Vagina (tissue), 2 donors: ENCODE measurements at regions not wholly inside any gene's neighbourhood (a gene's known extent, or its start where the extent isn't known, plus 50 kb on each side); places are given as distances from the start of the nearest gene placed in this dataset.

ENCODE experiments used
- POLR2A ChIP-seq, 2 donors: fragments of 450-650 bp; IDR thresholded peaks; one replicate each; pipeline ENCODE4 v1.6.1; 2017; ENCODE audit warnings: antibody characterized with exemption in 2 of 2, mild to moderate bottlenecking in 2 of 2, moderate library complexity in 2 of 2
- TF ChIP-seq, protein P1 (sequence below), 3 experiments: fragments of 450-650 bp in 2 of 3; fragments of 200-600 bp in 1 of 3; sonication (generic) in 1 of 3; IDR thresholded peaks; one replicate each; pipeline ENCODE4 v1.5.1; 2017 to 2019; ENCODE audit warnings: antibody characterized with exemption in 3 of 3, mild to moderate bottlenecking in 2 of 3, moderate library complexity in 2 of 3

GRCh38 chr2:187148059-187148714, 299.2 kb upstream of the ZSWIM2 start:
- TF ChIP-seq, protein P1, sequence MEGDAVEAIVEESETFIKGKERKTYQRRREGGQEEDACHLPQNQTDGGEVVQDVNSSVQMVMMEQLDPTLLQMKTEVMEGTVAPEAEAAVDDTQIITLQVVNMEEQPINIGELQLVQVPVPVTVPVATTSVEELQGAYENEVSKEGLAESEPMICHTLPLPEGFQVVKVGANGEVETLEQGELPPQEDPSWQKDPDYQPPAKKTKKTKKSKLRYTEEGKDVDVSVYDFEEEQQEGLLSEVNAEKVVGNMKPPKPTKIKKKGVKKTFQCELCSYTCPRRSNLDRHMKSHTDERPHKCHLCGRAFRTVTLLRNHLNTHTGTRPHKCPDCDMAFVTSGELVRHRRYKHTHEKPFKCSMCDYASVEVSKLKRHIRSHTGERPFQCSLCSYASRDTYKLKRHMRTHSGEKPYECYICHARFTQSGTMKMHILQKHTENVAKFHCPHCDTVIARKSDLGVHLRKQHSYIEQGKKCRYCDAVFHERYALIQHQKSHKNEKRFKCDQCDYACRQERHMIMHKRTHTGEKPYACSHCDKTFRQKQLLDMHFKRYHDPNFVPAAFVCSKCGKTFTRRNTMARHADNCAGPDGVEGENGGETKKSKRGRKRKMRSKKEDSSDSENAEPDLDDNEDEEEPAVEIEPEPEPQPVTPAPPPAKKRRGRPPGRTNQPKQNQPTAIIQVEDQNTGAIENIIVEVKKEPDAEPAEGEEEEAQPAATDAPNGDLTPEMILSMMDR (IDR thresholded peaks at IDR 0.05) = no peak
- no peak for TF ChIP-seq POLR2A (IDR thresholded peaks at IDR 0.05)
